GM18499 (cell line): ENCODE measurements at regions not wholly inside any gene's neighbourhood (a gene's known extent, or its start where the extent isn't known, plus 50 kb on each side); places are given as distances from the start of the nearest gene placed in this dataset.

ENCODE experiments used
- ATAC-seq: cut with Tn5 transposase; IDR thresholded peaks from one replicate; pipeline ENCODE4 v1.9.1; 2021; ENCODE audit warnings: moderate number of reproducible peaks; ENCODE audit not compliant: insufficient read depth, unreplicated experiment

- no peak for ATAC-seq
Measured at GRCh38 chr9:31608416-31608815, 776.0 kb upstream of the ACO1 start.

GRCh38 chr9:31608881-31609280 is 775.6 kb upstream of the ACO1 start:
- ATAC-seq: no peak

GRCh38 chr9:31612336-31613030 is 772.0 kb upstream of the ACO1 start:
- ATAC-seq: no peak

GRCh38 chr9:31615966-31616365 is 768.5 kb upstream of the ACO1 start:
- no peak for ATAC-seq

GRCh38 chr9:31623511-31623910 is 760.9 kb upstream of the ACO1 start:
- ATAC-seq: no peak

- no peak for ATAC-seq
Measured at GRCh38 chr9:31629292-31629691, 755.2 kb upstream of the ACO1 start.

- no peak for ATAC-seq
Measured at GRCh38 chr9:31637265-31637664, 747.2 kb upstream of the ACO1 start.

- no peak for ATAC-seq
Measured at GRCh38 chr9:31637861-31638260, 746.6 kb upstream of the ACO1 start.

- ATAC-seq: no peak
Measured at GRCh38 chr9:31639451-31639850, 745.0 kb upstream of the ACO1 start.

- no peak for ATAC-seq
Measured at GRCh38 chr9:31669311-31669710, 715.1 kb upstream of the ACO1 start.

GRCh38 chr9:31671011-31671410 is 713.4 kb upstream of the ACO1 start:
- ATAC-seq: no peak

- ATAC-seq: no peak
Measured at GRCh38 chr9:31674264-31674663, 710.2 kb upstream of the ACO1 start.

GRCh38 chr9:31677415-31677814 is 707.0 kb upstream of the ACO1 start:
- ATAC-seq: no peak

GRCh38 chr9:31677877-31678276 is 706.6 kb upstream of the ACO1 start:
- ATAC-seq: no peak

GRCh38 chr9:31683116-31683515 is 701.3 kb upstream of the ACO1 start:
- no peak for ATAC-seq

- ATAC-seq: no peak
Measured at GRCh38 chr9:31697956-31698355, 686.5 kb upstream of the ACO1 start.

- no peak for ATAC-seq
Measured at GRCh38 chr9:31699836-31700235, 684.6 kb upstream of the ACO1 start.

GRCh38 chr9:31700252-31701045 is 684.0 kb upstream of the ACO1 start:
- ATAC-seq: no peak

GRCh38 chr9:31702957-31703356 is 681.5 kb upstream of the ACO1 start:
- ATAC-seq: no peak

- no peak for ATAC-seq
Measured at GRCh38 chr9:31715250-31715649, 669.2 kb upstream of the ACO1 start.

GRCh38 chr9:31719262-31719661 is 665.2 kb upstream of the ACO1 start:
- no peak for ATAC-seq

GRCh38 chr9:31730398-31730797 is 654.0 kb upstream of the ACO1 start:
- ATAC-seq: no peak
